Astrocyte of the cerebellum (primary cell): ENCODE measurements at regions not wholly inside any gene's neighbourhood (a gene's known extent, or its start where the extent isn't known, plus 50 kb on each side); places are given as distances from the start of the nearest gene placed in this dataset.

ENCODE experiments used
- DNase-seq: peaks from one replicate; pipeline ENCODE4 v3.0.0-alpha.2; 2011; ENCODE audit warnings: low read depth
- H3K4me3 ChIP-seq: 2 replicates; pipeline ENCODE4 v1.5.1; 2011; ENCODE audit warnings: mild to moderate bottlenecking, low read depth, low read length, moderate library complexity
- CTCF ChIP-seq: IDR thresholded peaks from 2 replicates; pipeline ENCODE4 v1.5.1; 2012; ENCODE audit warnings: low read length, low read depth, moderate library complexity, mild to moderate bottlenecking; ENCODE audit errors: missing control alignments
- in situ Hi-C: cut with HindIII; loops from 2 replicates; pipeline ENCODE4 v1.10.0; 2017; ENCODE audit warnings: low sequenced_read_pairs

- H3K4me3 ChIP-seq: no peak overlapping the region
- in situ Hi-C loops: no loop called here
- no peak for TF ChIP-seq CTCF
- DNase-seq: no peak
These were observed 73.2 kb upstream of the DUSP22 start for GRCh38 chr6:219019-219570.

GRCh38 chr6:219641-220198 lies 72.6 kb upstream of the DUSP22 start:
- no peak for TF ChIP-seq CTCF
- in situ Hi-C loops: no loop called here
- DNase-seq: no peak
- H3K4me3 ChIP-seq: no peak overlapping the region

GRCh38 chr6:220312-220711 lies 72.0 kb upstream of the DUSP22 start:
- no peak for TF ChIP-seq CTCF
- H3K4me3 ChIP-seq: no peak overlapping the region
- DNase-seq: no peak
- in situ Hi-C loops: no loop called here

GRCh38 chr6:220721-221475 lies 71.4 kb upstream of the DUSP22 start:
- DNase-seq: no peak
- no peak for TF ChIP-seq CTCF
- H3K4me3 ChIP-seq: no peak overlapping the region
- in situ Hi-C loops: no loop called here

GRCh38 chr6:221531-222349 lies 70.5 kb upstream of the DUSP22 start:
- H3K4me3 ChIP-seq: no peak overlapping the region
- DNase-seq: no peak
- no peak for TF ChIP-seq CTCF
- in situ Hi-C loops: no loop called here

GRCh38 chr6:222468-222867 lies 69.8 kb upstream of the DUSP22 start:
- in situ Hi-C loops: no loop called here
- DNase-seq: no peak
- TF ChIP-seq CTCF: no peak
- H3K4me3 ChIP-seq: no peak overlapping the region
